Epithelial cell of esophagus (primary cell): ENCODE measurements at regions not wholly inside any gene's neighbourhood (a gene's known extent, or its start where the extent isn't known, plus 50 kb on each side); places are given as distances from the start of the nearest gene placed in this dataset.
A peak's percentile ranks its signal among the peaks of the same experiment; 100 is the strongest.

Experiments used
- DNase-seq: peaks from one replicate; pipeline ENCODE4 v3.0.0; 2010; ENCODE audit warnings: low read depth
- H3K4me3 ChIP-seq: 2 replicates; pipeline ENCODE4 v1.5.1; 2011; ENCODE audit warnings: mild to moderate bottlenecking, low read length, control low read depth
- TF ChIP-seq, protein P1 (sequence below): IDR thresholded peaks from 2 replicates; pipeline ENCODE4 v1.5.1; 2011; ENCODE audit warnings: low read depth, mild to moderate bottlenecking, low read length, control low read depth, inconsistent platforms; ENCODE audit not compliant: insufficient read depth; ENCODE audit errors: missing control alignments

- TF ChIP-seq, protein P1, sequence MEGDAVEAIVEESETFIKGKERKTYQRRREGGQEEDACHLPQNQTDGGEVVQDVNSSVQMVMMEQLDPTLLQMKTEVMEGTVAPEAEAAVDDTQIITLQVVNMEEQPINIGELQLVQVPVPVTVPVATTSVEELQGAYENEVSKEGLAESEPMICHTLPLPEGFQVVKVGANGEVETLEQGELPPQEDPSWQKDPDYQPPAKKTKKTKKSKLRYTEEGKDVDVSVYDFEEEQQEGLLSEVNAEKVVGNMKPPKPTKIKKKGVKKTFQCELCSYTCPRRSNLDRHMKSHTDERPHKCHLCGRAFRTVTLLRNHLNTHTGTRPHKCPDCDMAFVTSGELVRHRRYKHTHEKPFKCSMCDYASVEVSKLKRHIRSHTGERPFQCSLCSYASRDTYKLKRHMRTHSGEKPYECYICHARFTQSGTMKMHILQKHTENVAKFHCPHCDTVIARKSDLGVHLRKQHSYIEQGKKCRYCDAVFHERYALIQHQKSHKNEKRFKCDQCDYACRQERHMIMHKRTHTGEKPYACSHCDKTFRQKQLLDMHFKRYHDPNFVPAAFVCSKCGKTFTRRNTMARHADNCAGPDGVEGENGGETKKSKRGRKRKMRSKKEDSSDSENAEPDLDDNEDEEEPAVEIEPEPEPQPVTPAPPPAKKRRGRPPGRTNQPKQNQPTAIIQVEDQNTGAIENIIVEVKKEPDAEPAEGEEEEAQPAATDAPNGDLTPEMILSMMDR: no peak
- no peak overlapping the region for H3K4me3 ChIP-seq
- no peak for DNase-seq
Measured at GRCh38 chr4:100953616-100954015, 393.7 kb downstream of the PPP3CA start.

GRCh38 chr4:100952590-100952989, 394.7 kb downstream of the PPP3CA start:
- TF ChIP-seq, protein P1: no peak
- no peak overlapping the region for H3K4me3 ChIP-seq
- DNase-seq: no peak

- DNase-seq: peak; percentile 32
- TF ChIP-seq, protein P1: no peak
- H3K4me3 ChIP-seq: no peak overlapping the region
Measured at GRCh38 chr4:100949350-100949935, 397.9 kb downstream of the PPP3CA start.

- no peak overlapping the region for H3K4me3 ChIP-seq
- no peak for DNase-seq
- TF ChIP-seq, protein P1: no peak
Measured at GRCh38 chr4:100948911-100949310, 398.4 kb downstream of the PPP3CA start.

DNA sequence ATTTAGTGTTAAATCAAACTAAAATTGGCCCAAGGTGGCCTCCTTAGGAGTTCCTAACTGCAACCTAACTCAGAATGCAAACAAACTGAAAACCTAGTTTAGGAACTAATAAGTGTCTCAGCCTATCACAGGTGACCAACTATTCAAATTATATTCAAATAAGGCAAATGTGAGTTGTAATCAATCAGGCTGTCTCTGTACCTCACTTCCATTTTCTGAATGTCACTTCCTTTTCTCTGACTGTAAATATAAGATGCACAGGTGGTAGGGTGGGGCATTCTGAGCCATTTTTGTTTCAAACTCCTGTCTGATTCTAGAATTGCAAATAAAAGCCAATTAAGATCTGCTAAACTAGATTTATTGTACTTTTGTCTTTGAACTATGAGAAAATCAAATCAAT, 401.5 kb downstream of the PPP3CA start:
- TF ChIP-seq, protein P1: no peak
- DNase-seq: no peak
- no peak overlapping the region for H3K4me3 ChIP-seq

- no peak for DNase-seq
- TF ChIP-seq, protein P1: no peak
Measured at GRCh38 chr4:100938698-100939097, 408.6 kb downstream of the PPP3CA start.

DNA sequence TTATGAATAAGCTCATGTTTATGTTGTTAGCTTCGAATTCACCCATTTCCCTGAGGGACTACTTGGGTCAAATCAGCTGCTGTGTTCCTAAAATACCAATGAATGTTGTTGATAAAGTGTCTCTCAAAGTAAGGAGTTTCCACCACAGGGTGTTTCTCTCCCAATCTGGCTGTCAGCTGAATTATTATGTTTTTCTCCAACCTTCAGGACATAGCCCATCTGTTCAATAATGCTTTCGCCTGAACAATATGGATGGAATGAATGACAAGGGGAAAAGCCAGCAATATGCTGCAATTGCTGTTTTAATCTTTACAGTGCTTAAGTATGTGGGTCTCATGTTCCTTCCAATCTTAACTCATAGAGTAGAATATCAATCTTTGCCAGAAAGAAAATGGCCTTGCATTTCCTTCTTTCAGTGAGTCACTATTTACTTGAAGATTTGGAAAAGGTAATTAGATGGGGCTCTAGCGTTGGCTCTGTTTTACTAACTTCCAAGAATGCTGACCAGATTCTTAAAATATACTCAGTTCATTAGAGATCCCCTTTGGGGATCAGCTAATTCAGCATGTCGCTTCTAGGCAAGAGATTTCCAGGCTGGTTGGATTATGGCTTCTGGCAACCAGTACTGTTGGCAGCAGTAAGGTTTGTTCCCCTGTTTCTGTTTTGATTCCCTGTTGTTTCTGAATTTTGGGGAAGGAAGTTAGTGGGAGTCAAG, 410.5 kb downstream of the PPP3CA start:
- no peak overlapping the region for H3K4me3 ChIP-seq
- DNase-seq: no peak
- TF ChIP-seq, protein P1: no peak

More at GRCh38 chr4:100938698-100939097, 408.6 kb downstream of the PPP3CA start:
- no peak overlapping the region for H3K4me3 ChIP-seq
